ENCODE measurements at regions not wholly inside any gene's neighbourhood (a gene's known extent, or its start where the extent isn't known, plus 50 kb on each side); places are given as distances from the start of the nearest gene placed in this dataset.

DNA sequence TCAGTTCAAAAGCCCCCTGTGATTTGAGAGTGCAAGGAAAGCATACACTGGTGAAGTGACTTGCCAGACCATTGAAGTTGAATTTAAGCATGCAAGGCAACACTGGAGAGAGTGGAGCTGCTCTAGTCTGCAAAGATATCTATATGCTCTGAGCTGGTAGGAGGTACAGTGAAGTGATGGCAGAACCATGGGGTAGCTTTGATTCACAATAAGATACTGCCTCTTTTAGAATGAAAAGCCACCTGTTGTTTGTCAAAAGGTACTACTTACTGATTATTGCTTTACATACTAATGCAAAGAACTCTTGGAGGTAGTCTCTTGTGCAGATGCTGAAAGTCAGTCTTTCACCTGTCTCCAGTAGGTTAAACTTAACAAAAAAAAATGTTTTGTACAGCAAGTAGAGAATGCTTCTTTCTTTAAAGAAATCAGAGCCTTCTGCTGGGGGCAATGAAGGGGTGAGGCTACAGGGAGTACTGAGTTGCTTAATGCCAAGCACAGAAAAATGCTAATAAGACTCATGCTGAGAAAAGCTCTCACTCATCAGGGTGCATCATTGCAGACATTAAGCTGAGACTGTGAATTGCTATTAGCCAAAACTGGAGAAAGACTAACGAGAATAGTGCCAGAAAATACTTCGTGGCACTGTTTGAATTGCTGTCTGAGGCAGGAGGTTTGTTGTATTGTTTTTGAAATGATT lies 1150.5 kb upstream of the TMPRSS15 start:
- TF ChIP-seq, protein P1, sequence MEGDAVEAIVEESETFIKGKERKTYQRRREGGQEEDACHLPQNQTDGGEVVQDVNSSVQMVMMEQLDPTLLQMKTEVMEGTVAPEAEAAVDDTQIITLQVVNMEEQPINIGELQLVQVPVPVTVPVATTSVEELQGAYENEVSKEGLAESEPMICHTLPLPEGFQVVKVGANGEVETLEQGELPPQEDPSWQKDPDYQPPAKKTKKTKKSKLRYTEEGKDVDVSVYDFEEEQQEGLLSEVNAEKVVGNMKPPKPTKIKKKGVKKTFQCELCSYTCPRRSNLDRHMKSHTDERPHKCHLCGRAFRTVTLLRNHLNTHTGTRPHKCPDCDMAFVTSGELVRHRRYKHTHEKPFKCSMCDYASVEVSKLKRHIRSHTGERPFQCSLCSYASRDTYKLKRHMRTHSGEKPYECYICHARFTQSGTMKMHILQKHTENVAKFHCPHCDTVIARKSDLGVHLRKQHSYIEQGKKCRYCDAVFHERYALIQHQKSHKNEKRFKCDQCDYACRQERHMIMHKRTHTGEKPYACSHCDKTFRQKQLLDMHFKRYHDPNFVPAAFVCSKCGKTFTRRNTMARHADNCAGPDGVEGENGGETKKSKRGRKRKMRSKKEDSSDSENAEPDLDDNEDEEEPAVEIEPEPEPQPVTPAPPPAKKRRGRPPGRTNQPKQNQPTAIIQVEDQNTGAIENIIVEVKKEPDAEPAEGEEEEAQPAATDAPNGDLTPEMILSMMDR (IDR thresholded peaks at IDR 0.05) = no peak
- Histone ChIP-seq H3K36me3 (ENCODE audit: low read depth) (no peaks in the 10 kb centered on the region), H3K4me1 (ENCODE audit: low read depth) (no peaks in the 10 kb centered on the region), H3K4me3 (no peak overlapping the region), H3K9me3 (peaks cover 2% of the 10 kb centered on the region)
- intact Hi-C loops (cut with DNase I, micrococcal nuclease) = no loop called here
- DNase-seq = no peak
- ATAC-seq = no peak

DNA sequence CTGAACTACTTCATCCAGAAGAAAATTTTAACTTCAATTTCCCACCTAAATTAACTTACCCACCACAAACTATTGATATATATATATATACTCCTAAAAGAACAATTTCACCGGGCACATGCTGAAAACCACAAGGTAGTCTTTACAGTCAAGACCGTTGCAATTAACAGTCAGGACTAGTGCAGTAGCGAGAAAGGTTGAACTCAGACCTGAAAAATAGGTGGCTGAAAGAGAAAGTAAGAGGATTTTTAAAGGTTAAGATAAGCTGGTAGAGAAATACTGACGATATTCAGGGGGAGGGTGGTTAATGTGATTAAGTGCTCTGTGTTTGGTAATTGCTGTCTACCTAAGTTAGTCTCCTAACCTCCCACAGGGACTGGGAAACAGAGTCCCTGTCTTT lies 1153.5 kb upstream of the TMPRSS15 start:
- no peaks in the 10 kb centered on the region for H3K9me3 ChIP-seq
- no peaks in the 10 kb centered on the region for H3K36me3 ChIP-seq (ENCODE audit: low read depth)
- DNase-seq (no peak), ATAC-seq (no peak)
- no peaks in the 10 kb centered on the region for H3K4me1 ChIP-seq (ENCODE audit: low read depth)
- intact Hi-C loops (cut with DNase I, micrococcal nuclease) = no loop called here
- no peak overlapping the region for H3K4me3 ChIP-seq
- TF ChIP-seq, protein P1 (IDR thresholded peaks at IDR 0.05) = no peak

DNA sequence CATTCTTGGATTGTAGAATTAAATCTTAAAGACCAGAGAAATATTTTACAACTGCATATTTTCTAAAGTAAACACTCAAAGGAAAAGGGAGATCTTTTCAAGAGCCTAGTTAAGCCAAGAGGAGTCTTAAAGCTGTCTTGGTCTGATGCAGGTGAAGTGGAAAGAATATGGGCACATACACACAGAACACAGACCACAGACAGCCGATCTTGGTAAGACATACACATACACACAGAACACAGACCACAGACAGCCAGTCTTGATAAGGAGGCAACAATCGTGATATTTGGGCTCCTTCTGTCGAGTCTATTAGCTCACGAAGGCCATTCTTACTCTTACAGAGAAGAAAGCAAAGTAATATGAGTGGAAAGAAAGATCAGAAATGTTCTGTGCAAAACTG lies 1153.9 kb upstream of the TMPRSS15 start:
- no peak for DNase-seq
- ATAC-seq = no peak
- intact Hi-C loops (cut with DNase I, micrococcal nuclease) = no loop called here
- Histone ChIP-seq H3K36me3 (ENCODE audit: low read depth) (no peaks in the 10 kb centered on the region), H3K4me1 (ENCODE audit: low read depth) (no peaks in the 10 kb centered on the region), H3K9me3 (no peaks in the 10 kb centered on the region), H3K4me3 (no peak overlapping the region)
- TF ChIP-seq, protein P1 (IDR thresholded peaks at IDR 0.05) = no peak

- H3K4me1 ChIP-seq (ENCODE audit: low read depth) = no peaks in the 10 kb centered on the region
- ATAC-seq (no peak), DNase-seq (no peak)
- H3K4me3 ChIP-seq = no peak overlapping the region
- TF ChIP-seq, protein P1 (IDR thresholded peaks at IDR 0.05) = no peak
- intact Hi-C loops (cut with DNase I, micrococcal nuclease) = no loop called here
- H3K9me3 ChIP-seq = no peaks in the 10 kb centered on the region
- no peaks in the 10 kb centered on the region for H3K36me3 ChIP-seq (ENCODE audit: low read depth)
Observed at GRCh38 chr21:19565587-19565986, 1162.0 kb upstream of the TMPRSS15 start.

DNA sequence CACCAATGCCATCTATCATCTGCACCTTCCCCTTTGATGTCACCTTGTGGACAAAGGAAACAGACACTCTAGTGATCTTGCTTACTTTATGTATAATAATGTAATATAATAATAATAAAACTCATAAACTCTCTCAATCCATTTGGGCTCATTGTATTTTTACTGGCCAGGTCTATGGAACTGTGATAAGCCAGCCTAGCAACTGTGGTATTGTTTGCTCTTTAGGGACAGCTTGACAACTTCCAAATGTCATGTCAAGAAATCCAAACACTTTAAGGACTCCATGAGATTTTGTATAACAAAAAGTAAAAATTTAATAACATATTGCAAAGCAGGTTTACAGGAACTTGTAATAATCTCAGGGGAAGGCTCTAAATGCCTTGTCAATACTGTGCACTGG lies 1163.4 kb upstream of the TMPRSS15 start:
- DNase-seq (peak in 1 of 3 donors; percentile 6), ATAC-seq (peak; percentile 22)
- Histone ChIP-seq H3K4me3 (no peak overlapping the region), H3K36me3 (ENCODE audit: low read depth) (no peaks in the 10 kb centered on the region), H3K9me3 (no peaks in the 10 kb centered on the region), H3K4me1 (ENCODE audit: low read depth) (no peaks in the 10 kb centered on the region)
- intact Hi-C loops (cut with DNase I, micrococcal nuclease) = no loop called here
- TF ChIP-seq, protein P1 (IDR thresholded peaks at IDR 0.05) = no peak

GRCh38 chr21:19577381-19577780 lies 1173.8 kb upstream of the TMPRSS15 start:
- Histone ChIP-seq H3K4me3 (no peak overlapping the region), H3K36me3 (ENCODE audit: low read depth) (no peaks in the 10 kb centered on the region), H3K9me3 (no peaks in the 10 kb centered on the region), H3K4me1 (ENCODE audit: low read depth) (peaks cover 3% of the 10 kb centered on the region)
- TF ChIP-seq, protein P1 (IDR thresholded peaks at IDR 0.05) = no peak
- no peak for ATAC-seq
- DNase-seq = no peak
- intact Hi-C loops (cut with DNase I, micrococcal nuclease) = no loop called here
